Aorta (tissue), 5 donors: ENCODE measurements at regions not wholly inside any gene's neighbourhood (a gene's known extent, or its start where the extent isn't known, plus 50 kb on each side); places are given as distances from the start of the nearest gene placed in this dataset.

Source experiments
- ATAC-seq: fragments of 200-7000 bp; cut with Tn5 transposase; one replicate; pipeline ENCODE4 v1.9.1; 2022; ENCODE audit warnings: moderate library complexity; ENCODE audit not compliant: low FRiP score
- DNase-seq, 2 donors: peaks; one replicate each; pipeline ENCODE4 v3.0.0-alpha.2; 2020
- H3K27ac ChIP-seq, 2 donors: one replicate each; pipeline ENCODE4 v1.5.1; 2013; ENCODE audit warnings: low read length in 2 of 2, mild to moderate bottlenecking in 2 of 2, moderate library complexity in 2 of 2, control low read depth in 1 of 2, inconsistent platforms in 1 of 2, low read depth in 1 of 2
- H3K27me3 ChIP-seq, 2 donors: one replicate each; pipeline ENCODE4 v1.6.1; 2013; ENCODE audit warnings: control low read depth in 1 of 2, low read length in 1 of 2, mild to moderate bottlenecking in 1 of 2, moderate library complexity in 1 of 2; ENCODE audit not compliant: insufficient read depth in 2 of 2, control insufficient read depth in 1 of 2
- H3K36me3 ChIP-seq, 2 donors: one replicate each; pipeline ENCODE4 v1.6.1; 2013; ENCODE audit warnings: control low read depth in 1 of 2, low read length in 1 of 2, mild to moderate bottlenecking in 1 of 2; ENCODE audit not compliant: insufficient read depth in 2 of 2, control insufficient read depth in 1 of 2
- H3K4me1 ChIP-seq, 2 donors: one replicate each; pipeline ENCODE4 v1.6.1; 2013; ENCODE audit warnings: low read length in 2 of 2, control low read depth in 1 of 2, mild to moderate bottlenecking in 1 of 2, moderate library complexity in 1 of 2; ENCODE audit not compliant: insufficient read depth in 2 of 2, control insufficient read depth in 1 of 2
- H3K4me3 ChIP-seq, 2 donors: one replicate each; pipeline ENCODE4 v1.5.1; 2013; ENCODE audit warnings: low read length in 2 of 2, control low read depth in 1 of 2, mild to moderate bottlenecking in 1 of 2
- H3K9me3 ChIP-seq: one replicate; pipeline ENCODE4 v1.6.1; 2013; ENCODE audit warnings: mild to moderate bottlenecking, low read length; ENCODE audit not compliant: control insufficient read depth
- WGBS, 2 donors: extraction: QIAGEN DNeasy Blood & Tissue Kit; methylation state at CpG; one replicate each; pipeline ENCODE4 v1.1.7; 2013; 5-methylcytosine and 5-hydroxymethylcytosine counted together
- intact Hi-C, 2 donors: fragments of 100-400 bp; cut with DNase I; formaldehyde crosslinking; loops; one replicate each; pipeline versions ENCODE4 v1.14.2 to v1.15.0; 2022
- donor health status: healthy with polysubstance abuse.
- donor health status: Bipolar disorder and iron deficiency.
- donor health status: DM: no; HTN: no; CAD: no.
- donor health status: DM: no; HTN: no; CAD: no.
- donor health status: DM: yes; HTN: yes; CAD: no.

DNA sequence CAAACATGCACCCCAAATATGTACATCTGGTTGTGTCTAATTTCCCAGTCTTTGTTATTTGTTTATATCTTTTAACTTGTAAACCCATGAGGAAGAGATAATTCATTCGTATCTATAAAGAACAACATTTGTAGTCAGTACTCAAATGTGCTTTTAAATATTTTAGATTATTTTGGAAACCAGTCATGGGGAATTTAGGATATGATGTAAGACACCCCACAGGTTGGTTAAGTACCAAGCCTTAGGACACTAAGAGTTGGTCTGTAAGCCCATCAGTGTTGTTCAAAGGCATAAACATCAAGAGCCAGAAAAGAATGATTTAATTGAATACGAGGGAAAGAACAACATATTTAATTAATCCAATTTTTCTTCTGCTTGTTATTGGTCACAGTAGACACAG lies 421.1 kb upstream of the SEMA3C start:
- Histone ChIP-seq H3K4me1 (no peaks in the 10 kb centered on the region), H3K4me3 (no peak overlapping the region), H3K36me3 (no peaks in the 10 kb centered on the region), H3K27me3 (no peaks in the 10 kb centered on the region), H3K9me3 (no peaks in the 10 kb centered on the region), H3K27ac (no peak overlapping the region)
- WGBS, 2 donors, result 59 to 61% methylated on average over 2 of the region's 2 CpGs
- no peak for ATAC-seq
- DNase-seq, result no peak
- intact Hi-C loops, result no loop called here

DNA sequence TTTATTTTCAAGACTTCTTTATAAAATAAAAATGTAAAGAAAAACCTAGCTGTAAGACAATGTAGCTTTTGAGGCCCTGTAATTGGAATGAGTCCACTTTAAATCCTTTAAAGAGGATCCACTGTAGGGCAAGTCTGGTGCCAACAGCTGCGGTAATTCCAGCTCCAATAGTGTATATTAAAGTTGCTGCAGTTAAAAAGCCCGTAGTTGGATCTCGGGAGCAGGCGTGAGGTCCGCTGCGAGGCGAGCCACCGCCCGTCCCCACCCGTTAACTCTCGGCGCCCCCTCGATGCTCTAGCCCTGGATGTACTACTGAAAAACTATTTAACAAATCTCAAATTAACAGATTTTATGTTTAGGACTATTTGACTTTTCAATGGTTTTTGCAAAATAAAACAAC lies 414.7 kb upstream of the SEMA3C start:
- no peaks in the 10 kb centered on the region for H3K27me3 ChIP-seq
- DNase-seq (no peak), ATAC-seq (no peak)
- H3K4me3 ChIP-seq, result no peak overlapping the region
- no peak overlapping the region for H3K27ac ChIP-seq
- 92 to 93% methylated on average over 13 of the region's 13 CpGs for WGBS, 2 donors
- intact Hi-C loops, result no loop called here
- H3K36me3 ChIP-seq, result no peaks in the 10 kb centered on the region
- H3K9me3 ChIP-seq, result no peaks in the 10 kb centered on the region
- H3K4me1 ChIP-seq, result no peaks in the 10 kb centered on the region

DNA sequence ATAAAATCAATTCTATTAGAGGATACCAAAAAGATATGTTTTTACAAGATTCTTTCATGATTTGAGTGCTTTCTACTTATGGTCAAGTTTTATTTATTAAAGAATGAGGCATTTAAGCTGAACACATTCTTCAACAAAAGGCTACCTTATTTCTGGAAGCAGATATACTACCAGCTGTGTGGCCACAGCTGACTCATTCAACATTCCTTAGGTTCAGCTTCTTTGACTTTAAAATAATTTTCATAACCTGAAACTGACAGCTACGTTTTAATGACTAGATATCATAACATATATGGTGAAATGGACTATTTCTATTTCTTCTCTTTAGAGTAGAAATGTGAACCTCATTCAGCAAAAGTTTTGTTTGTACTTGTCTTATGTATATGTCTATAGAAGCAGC lies 414.2 kb upstream of the SEMA3C start:
- DNase-seq (no peak), ATAC-seq (no peak)
- intact Hi-C loops, result no loop called here
- H3K36me3 ChIP-seq, result no peaks in the 10 kb centered on the region
- H3K9me3 ChIP-seq, result no peaks in the 10 kb centered on the region
- no peak overlapping the region for H3K27ac ChIP-seq
- H3K4me3 ChIP-seq, result no peak overlapping the region
- no peaks in the 10 kb centered on the region for H3K4me1 ChIP-seq
- no peaks in the 10 kb centered on the region for H3K27me3 ChIP-seq
- WGBS, 2 donors, result 43 to 64% methylated on average over 1 of the region's 1 CpG

DNA sequence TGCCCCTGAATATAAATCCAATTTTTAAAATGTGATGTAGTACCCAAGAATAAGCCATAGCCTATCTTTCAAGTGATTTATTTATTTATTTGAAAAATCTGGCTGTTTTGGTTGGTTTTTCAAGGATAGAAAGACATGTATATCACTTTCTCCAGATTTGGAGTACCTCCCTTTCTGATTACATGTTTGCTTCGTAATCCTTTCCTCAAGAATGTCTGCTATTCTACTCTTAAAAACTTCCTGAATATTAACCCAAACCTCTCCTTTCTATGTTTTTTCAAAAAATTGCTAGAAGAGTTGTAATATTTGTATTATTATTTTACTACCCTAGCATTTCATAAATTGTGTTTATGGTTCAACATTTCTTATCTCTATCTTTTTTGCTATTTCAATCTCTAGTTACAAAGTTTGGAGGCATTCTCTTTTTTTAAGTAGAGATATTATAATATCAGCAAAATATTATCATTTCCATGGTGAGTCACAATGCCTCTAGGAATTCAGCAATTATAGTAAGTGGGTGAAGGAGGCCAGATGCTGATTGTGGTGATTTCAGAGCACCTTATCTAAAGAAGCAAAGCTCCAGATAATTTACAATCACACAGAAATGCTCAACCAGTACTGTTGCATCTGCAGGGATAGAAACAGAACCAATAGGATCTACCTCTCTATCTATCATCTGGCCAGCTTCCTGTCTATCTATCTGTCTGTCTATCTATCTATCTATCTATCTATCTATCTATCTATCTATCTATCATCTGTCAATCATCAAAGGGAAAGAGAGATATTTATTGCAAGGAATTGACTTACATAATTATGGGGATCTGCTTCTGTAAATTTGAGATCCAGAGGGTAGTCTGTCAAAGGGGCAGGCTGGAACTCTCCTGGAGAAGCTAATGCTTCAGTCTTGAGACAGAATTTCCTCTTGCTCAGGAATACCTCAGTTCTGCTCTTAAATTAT lies 412.5 kb upstream of the SEMA3C start:
- Histone ChIP-seq H3K27me3 (no peaks in the 10 kb centered on the region), H3K27ac (no peak overlapping the region), H3K9me3 (no peaks in the 10 kb centered on the region), H3K4me3 (no peak overlapping the region), H3K36me3 (no peaks in the 10 kb centered on the region), H3K4me1 (no peaks in the 10 kb centered on the region)
- DNase-seq (no peak), ATAC-seq (no peak)
- intact Hi-C loops, result no loop called here
- 0 to 19% methylated on average over 1 of the region's 1 CpG for WGBS, 2 donors

DNA sequence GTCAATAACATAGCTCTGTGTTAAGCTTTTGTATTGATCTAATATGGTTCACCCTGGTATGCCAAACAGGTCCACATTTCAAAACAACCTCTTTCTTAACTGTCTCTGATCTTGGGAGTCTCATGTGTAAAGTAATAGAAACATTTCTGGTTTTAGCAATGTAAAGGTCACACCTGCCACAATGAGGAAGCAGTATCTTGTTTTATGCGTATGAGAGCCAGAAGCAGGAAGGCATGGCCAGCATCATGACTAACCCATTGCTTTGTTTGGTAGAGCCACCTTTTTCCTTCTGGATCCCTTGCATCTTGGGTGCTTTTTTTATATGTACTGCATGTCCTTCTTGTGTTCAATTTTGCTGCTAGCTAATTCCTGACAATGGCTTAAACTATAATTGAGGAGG lies 411.3 kb upstream of the SEMA3C start:
- Histone ChIP-seq H3K36me3 (no peaks in the 10 kb centered on the region), H3K9me3 (no peaks in the 10 kb centered on the region), H3K27me3 (no peaks in the 10 kb centered on the region), H3K4me1 (no peaks in the 10 kb centered on the region), H3K27ac (no peak overlapping the region), H3K4me3 (no peak overlapping the region)
- intact Hi-C loops, result no loop called here
- ATAC-seq, result no peak
- no peak for DNase-seq
- 87 to 97% methylated on average over 1 of the region's 1 CpG for WGBS, 2 donors

DNA sequence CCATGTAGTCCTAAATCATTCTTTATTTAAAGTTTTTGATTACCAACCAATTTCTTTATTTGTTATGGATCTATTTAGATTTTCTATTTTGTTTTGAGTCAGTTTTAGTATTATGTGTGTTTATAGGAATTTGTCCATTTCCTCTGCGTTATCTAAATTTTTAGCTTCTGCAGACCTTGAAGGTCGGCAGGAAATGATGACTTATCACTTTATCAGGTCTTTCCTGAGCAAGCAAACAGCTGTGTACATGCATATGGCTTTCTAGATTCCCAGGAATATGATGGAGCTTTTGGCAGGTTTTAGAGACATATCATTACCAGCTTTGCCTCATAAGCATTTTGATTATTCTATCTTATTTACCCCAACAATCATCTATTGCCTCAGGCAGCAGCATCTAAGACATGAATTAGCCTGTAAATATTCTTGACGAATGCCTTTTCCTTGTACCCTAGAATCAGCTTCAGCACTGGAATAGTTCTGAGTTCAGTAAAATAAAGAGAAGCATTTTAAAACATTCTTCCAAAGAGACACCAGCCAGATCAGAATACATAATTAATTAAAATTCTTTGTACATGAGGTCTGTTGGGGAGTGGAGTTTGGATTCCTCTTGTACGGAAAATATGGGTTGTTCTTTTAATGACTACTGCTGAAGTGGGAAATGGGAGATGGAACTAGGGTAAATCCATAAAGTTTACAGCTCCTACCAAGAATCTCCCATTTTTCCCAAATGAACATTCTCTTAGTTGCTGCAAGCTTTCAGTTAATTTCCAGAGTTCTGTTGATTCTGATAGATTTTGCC lies 408.8 kb upstream of the SEMA3C start:
- no peak for ATAC-seq

DNA sequence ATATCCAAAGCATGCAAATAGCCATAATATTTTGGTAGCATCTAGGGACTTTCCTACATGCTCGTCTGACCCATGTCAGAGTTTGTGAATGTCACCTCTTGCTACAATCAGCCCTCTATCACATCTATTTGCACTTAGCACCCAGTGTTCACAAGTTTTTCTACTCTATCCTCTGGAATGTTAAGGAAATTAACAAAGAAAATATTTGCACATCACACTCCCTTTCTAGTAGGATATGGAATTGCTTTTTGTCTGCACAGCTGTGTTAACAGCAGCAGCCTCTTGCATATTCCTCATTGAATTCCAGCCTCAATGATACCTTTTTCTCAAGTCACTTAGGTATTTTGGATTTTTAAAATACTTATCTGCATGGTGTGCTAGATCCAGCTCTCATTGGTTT lies 403.1 kb upstream of the SEMA3C start:
- DNase-seq (no peak), ATAC-seq (no peak)
- Histone ChIP-seq H3K27me3 (no peaks in the 10 kb centered on the region), H3K9me3 (no peaks in the 10 kb centered on the region), H3K4me1 (no peaks in the 10 kb centered on the region), H3K36me3 (no peaks in the 10 kb centered on the region), H3K4me3 (no peak overlapping the region), H3K27ac (no peak overlapping the region)
- 48 to 65% methylated on average over 1 of the region's 1 CpG for WGBS, 2 donors
- intact Hi-C loops, result no loop called here

More for the DNA sequence above, 408.8 kb upstream of the SEMA3C start:
- Histone ChIP-seq H3K27ac (no peak overlapping the region), H3K9me3 (no peaks in the 10 kb centered on the region), H3K4me1 (no peaks in the 10 kb centered on the region), H3K36me3 (no peaks in the 10 kb centered on the region), H3K27me3 (no peaks in the 10 kb centered on the region), H3K4me3 (no peak overlapping the region)
- intact Hi-C loops, result no loop called here
- no peak for DNase-seq
- 72 to 80% methylated on average over 4 of the region's 4 CpGs for WGBS, 2 donors

DNA sequence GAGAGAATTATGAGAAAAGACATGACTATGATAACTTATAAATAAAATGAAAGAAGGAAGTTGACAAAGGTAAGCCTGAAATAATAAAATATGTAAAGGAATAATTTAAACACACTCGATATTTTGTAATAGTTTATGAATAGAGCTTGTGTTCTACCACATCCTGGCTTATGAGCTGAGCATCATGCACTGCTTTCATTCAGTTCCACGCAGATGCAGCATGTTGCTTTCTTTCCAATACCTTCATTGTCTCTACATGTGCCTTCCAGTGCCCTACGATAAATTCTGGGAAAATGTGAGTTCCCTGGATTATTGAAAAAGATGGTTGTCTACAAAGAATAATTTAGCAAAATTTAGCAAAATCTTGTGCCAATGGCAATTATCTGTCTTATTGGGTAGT lies 398.9 kb upstream of the SEMA3C start:
- H3K27me3 ChIP-seq, result no peaks in the 10 kb centered on the region
- DNase-seq (no peak), ATAC-seq (no peak)
- H3K36me3 ChIP-seq, result no peaks in the 10 kb centered on the region
- no peaks in the 10 kb centered on the region for H3K4me1 ChIP-seq
- intact Hi-C loops, result no loop called here
- H3K4me3 ChIP-seq, result no peak overlapping the region
- WGBS, 2 donors, result 84 to 89% methylated on average over 3 of the region's 3 CpGs
- no peaks in the 10 kb centered on the region for H3K9me3 ChIP-seq
- no peak overlapping the region for H3K27ac ChIP-seq
